ENCODE measurements at regions not wholly inside any gene's neighbourhood (a gene's known extent, or its start where the extent isn't known, plus 50 kb on each side); places are given as distances from the start of the nearest gene placed in this dataset.

GRCh38 chr6:156182356-156182755 is 594.8 kb upstream of the ARID1B start:
- Histone ChIP-seq H3K4me1 (ENCODE audit: control insufficient read depth, insufficient read depth, low read length, poor library complexity, severe bottlenecking) (no peaks in the 10 kb centered on the region), H3K9me3 (ENCODE audit: control insufficient read depth, low read length) (no peaks in the 10 kb centered on the region), H3K27ac (ENCODE audit: low read depth, low read length, severe bottlenecking) (no peak overlapping the region), H3K36me3 (ENCODE audit: control insufficient read depth, insufficient read depth, low read length) (no peaks in the 10 kb centered on the region), H3K4me3 (ENCODE audit: extremely low read depth, insufficient read depth, low read length, poor library complexity, severe bottlenecking) (no peak overlapping the region)
- 50% methylated on average over 1 of the region's 2 CpGs; no CpG with 5 or more reads in 1 of the 2 experiments for whole genome bisulfite sequencing, 2 experiments (ENCODE audit: insufficient coverage in 2 of 2)

- Histone ChIP-seq H3K4me1 (ENCODE audit: control insufficient read depth, insufficient read depth, low read length, poor library complexity, severe bottlenecking) (no peaks in the 10 kb centered on the region), H3K4me3 (ENCODE audit: extremely low read depth, insufficient read depth, low read length, poor library complexity, severe bottlenecking) (no peak overlapping the region), H3K27ac (ENCODE audit: low read depth, low read length, severe bottlenecking) (no peak overlapping the region), H3K9me3 (ENCODE audit: control insufficient read depth, low read length) (no peaks in the 10 kb centered on the region), H3K36me3 (ENCODE audit: control insufficient read depth, insufficient read depth, low read length) (no peaks in the 10 kb centered on the region)
- no CpG with 5 or more reads among the region's 6 CpGs for WGBS, 2 experiments (ENCODE audit: insufficient coverage in 2 of 2)
These were observed 595.7 kb upstream of the ARID1B start for GRCh38 chr6:156181506-156181905.

DNA sequence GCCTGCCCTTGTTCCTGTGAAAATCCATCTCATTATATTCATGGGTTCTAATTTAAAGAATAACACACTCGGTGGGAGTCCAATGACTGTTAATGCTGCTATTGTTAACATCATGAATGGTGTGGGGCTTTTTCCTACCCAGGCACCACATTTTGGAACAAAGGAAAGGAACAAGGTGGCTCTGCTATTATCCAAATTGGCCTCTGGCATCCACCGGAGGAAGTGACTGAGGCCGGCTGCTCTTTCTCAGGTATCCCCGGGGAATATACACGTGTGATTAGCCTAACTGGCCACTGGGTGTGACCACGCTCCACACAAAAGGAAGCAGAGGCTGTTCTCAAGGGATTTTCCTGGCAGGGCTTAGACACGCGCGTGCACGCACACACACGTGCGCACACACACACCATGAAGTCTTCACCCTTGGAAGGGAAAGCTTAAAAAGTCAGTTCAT is 601.2 kb upstream of the ARID1B start:
- Histone ChIP-seq H3K4me3 (ENCODE audit: extremely low read depth, insufficient read depth, low read length, poor library complexity, severe bottlenecking) (no peak overlapping the region), H3K4me1 (ENCODE audit: control insufficient read depth, insufficient read depth, low read length, poor library complexity, severe bottlenecking) (no peaks in the 10 kb centered on the region), H3K9me3 (ENCODE audit: control insufficient read depth, low read length) (no peaks in the 10 kb centered on the region), H3K36me3 (ENCODE audit: control insufficient read depth, insufficient read depth, low read length) (no peaks in the 10 kb centered on the region), H3K27ac (ENCODE audit: low read depth, low read length, severe bottlenecking) (no peak overlapping the region)
- WGBS, 2 experiments (ENCODE audit: insufficient coverage in 2 of 2) = 58 to 59% methylated on average over 11 of the region's 12 CpGs

GRCh38 chr6:156175433-156175832 is 601.7 kb upstream of the ARID1B start:
- no peaks in the 10 kb centered on the region for H3K9me3 ChIP-seq (ENCODE audit: control insufficient read depth, low read length)
- no peak overlapping the region for H3K27ac ChIP-seq (ENCODE audit: low read depth, low read length, severe bottlenecking)
- no peaks in the 10 kb centered on the region for H3K36me3 ChIP-seq (ENCODE audit: control insufficient read depth, insufficient read depth, low read length)
- WGBS, 2 experiments (ENCODE audit: insufficient coverage in 2 of 2) = 100% methylated on average over 1 of the region's 3 CpGs; no CpG with 5 or more reads in 1 of the 2 experiments
- no peaks in the 10 kb centered on the region for H3K4me1 ChIP-seq (ENCODE audit: control insufficient read depth, insufficient read depth, low read length, poor library complexity, severe bottlenecking)
- H3K4me3 ChIP-seq (ENCODE audit: extremely low read depth, insufficient read depth, low read length, poor library complexity, severe bottlenecking) = no peak overlapping the region

DNA sequence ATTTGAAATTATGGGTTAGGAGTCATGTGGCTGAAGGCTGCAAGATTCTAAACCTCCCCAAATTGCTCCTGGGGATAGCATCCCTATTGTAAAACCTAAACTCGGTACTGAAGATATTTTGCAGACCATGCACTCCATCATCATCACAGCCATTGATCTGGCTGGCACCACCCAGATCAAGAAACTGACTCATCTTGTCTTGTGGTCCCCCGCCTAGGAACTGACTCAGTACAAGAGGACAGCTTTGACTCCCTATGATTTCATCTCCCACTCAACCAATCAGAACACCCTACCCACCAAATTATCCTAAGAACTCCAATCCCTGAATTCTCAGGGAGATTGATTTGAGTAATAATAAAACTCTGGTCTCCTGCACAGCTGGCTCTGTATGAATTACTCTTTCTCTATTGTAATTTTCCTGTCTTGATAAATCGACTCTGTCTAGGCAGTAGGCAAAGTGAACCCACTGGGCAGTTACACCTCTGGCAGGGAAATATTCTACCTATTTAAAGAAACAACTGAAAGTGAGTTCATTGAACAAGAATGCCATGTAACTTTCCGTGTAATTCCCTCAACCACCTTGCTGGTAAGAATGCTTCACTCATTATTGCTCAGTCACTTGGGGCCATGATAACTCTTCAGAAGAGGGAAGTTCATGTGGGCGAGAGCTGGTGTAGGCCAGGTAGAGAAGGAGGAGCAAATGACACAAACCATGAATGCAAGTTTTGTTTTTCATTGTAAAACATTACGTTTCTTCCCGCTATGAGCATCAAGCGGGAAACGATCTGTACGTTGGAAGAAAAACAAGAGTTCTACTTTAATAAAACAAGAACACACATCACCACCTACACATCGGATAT is 602.9 kb upstream of the ARID1B start:
- no peaks in the 10 kb centered on the region for H3K4me1 ChIP-seq (ENCODE audit: control insufficient read depth, insufficient read depth, low read length, poor library complexity, severe bottlenecking)
- H3K27ac ChIP-seq (ENCODE audit: low read depth, low read length, severe bottlenecking) = no peak overlapping the region
- no peaks in the 10 kb centered on the region for H3K9me3 ChIP-seq (ENCODE audit: control insufficient read depth, low read length)
- WGBS, 2 experiments (ENCODE audit: insufficient coverage in 2 of 2) = 79 to 92% methylated on average over 8 of the region's 11 CpGs
- no peaks in the 10 kb centered on the region for H3K36me3 ChIP-seq (ENCODE audit: control insufficient read depth, insufficient read depth, low read length)
- no peak overlapping the region for H3K4me3 ChIP-seq (ENCODE audit: extremely low read depth, insufficient read depth, low read length, poor library complexity, severe bottlenecking)

GRCh38 chr6:156169371-156169770 is 607.8 kb upstream of the ARID1B start:
- Histone ChIP-seq H3K9me3 (ENCODE audit: control insufficient read depth, low read length) (no peaks in the 10 kb centered on the region), H3K4me3 (ENCODE audit: extremely low read depth, insufficient read depth, low read length, poor library complexity, severe bottlenecking) (no peak overlapping the region), H3K36me3 (ENCODE audit: control insufficient read depth, insufficient read depth, low read length) (no peaks in the 10 kb centered on the region), H3K4me1 (ENCODE audit: control insufficient read depth, insufficient read depth, low read length, poor library complexity, severe bottlenecking) (no peaks in the 10 kb centered on the region), H3K27ac (ENCODE audit: low read depth, low read length, severe bottlenecking) (no peak overlapping the region)
- WGBS, 2 experiments (ENCODE audit: insufficient coverage in 2 of 2) = no CpG with 5 or more reads among the region's 1 CpG

DNA sequence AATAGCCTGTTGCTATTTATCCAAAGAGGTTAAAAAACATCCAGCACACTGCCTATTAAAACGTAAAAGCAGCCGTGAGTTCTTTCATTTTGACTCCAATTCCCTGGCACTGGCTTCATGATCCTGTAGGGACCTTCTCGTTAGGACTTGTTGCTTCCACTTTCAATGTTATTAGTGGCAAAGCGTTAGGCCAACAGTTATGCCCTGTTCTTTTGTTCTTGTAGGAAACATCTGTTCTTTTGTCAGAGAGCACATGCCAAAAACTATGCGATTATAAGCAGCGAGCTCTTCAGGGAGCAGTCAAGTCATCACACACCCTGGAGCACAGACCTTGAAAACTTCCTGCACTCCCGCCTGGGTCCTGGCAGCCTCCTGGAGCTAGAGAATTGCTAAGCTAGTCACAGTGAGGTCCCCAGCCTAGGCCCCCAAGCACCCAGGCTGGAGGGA is 609.5 kb upstream of the ARID1B start:
- Histone ChIP-seq H3K9me3 (ENCODE audit: control insufficient read depth, low read length) (no peaks in the 10 kb centered on the region), H3K36me3 (ENCODE audit: control insufficient read depth, insufficient read depth, low read length) (no peaks in the 10 kb centered on the region), H3K4me1 (ENCODE audit: control insufficient read depth, insufficient read depth, low read length, poor library complexity, severe bottlenecking) (no peaks in the 10 kb centered on the region), H3K4me3 (ENCODE audit: extremely low read depth, insufficient read depth, low read length, poor library complexity, severe bottlenecking) (no peak overlapping the region), H3K27ac (ENCODE audit: low read depth, low read length, severe bottlenecking) (no peak overlapping the region)
- 83 to 84% methylated on average over 7 of the region's 7 CpGs for WGBS, 2 experiments (ENCODE audit: insufficient coverage in 2 of 2)

GRCh38 chr6:156167016-156167624 is 610.1 kb upstream of the ARID1B start:
- no peak overlapping the region for H3K27ac ChIP-seq (ENCODE audit: low read depth, low read length, severe bottlenecking)
- no peaks in the 10 kb centered on the region for H3K4me1 ChIP-seq (ENCODE audit: control insufficient read depth, insufficient read depth, low read length, poor library complexity, severe bottlenecking)
- no peaks in the 10 kb centered on the region for H3K36me3 ChIP-seq (ENCODE audit: control insufficient read depth, insufficient read depth, low read length)
- no peak overlapping the region for H3K4me3 ChIP-seq (ENCODE audit: extremely low read depth, insufficient read depth, low read length, poor library complexity, severe bottlenecking)
- H3K9me3 ChIP-seq (ENCODE audit: control insufficient read depth, low read length) = no peaks in the 10 kb centered on the region
- WGBS, 2 experiments (ENCODE audit: insufficient coverage in 2 of 2) = 90 to 92% methylated on average over 4 to 6 of the region's 7 CpGs

GRCh38 chr6:156166093-156166492 is 611.1 kb upstream of the ARID1B start:
- Histone ChIP-seq H3K27ac (ENCODE audit: low read depth, low read length, severe bottlenecking) (no peak overlapping the region), H3K36me3 (ENCODE audit: control insufficient read depth, insufficient read depth, low read length) (no peaks in the 10 kb centered on the region), H3K9me3 (ENCODE audit: control insufficient read depth, low read length) (no peaks in the 10 kb centered on the region), H3K4me3 (ENCODE audit: extremely low read depth, insufficient read depth, low read length, poor library complexity, severe bottlenecking) (no peak overlapping the region), H3K4me1 (ENCODE audit: control insufficient read depth, insufficient read depth, low read length, poor library complexity, severe bottlenecking) (no peaks in the 10 kb centered on the region)
- WGBS, 2 experiments (ENCODE audit: insufficient coverage in 2 of 2) = 85 to 97% methylated on average over 2 to 3 of the region's 4 CpGs

DNA sequence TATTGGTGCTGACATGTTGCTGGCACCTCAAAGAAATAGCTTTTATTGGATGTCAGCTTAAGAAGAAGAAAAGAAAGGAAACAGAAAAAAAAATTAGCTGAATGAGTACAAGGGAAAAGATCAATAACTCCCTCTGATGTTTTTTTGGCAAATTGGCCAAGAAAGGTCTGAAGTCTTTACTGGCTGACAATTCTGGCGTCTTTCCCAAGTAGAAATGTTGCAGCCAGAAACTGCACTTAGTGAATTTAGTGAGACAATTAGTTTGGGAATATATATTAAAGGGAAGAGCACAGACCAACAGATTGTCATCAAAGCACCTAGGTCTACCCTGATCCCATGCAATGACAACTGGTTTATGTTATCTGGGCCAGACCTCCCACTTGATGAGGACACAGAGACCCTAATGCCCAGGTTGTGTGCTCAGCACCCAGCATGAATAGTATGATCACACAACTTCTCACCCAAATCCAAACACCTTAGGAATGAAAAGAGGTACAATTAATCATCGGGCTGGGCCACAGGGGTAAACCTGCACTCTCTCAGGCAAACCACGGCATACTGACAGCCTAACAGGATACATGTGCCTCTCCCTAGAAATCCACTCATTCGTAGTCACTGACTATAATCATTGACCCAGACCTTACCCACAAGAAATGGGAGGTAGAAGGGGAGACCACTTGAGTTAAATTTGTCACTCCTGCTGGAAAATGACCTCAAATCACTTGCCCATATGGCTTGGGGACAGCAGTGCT is 612.3 kb upstream of the ARID1B start:
- no peaks in the 10 kb centered on the region for H3K4me1 ChIP-seq (ENCODE audit: control insufficient read depth, insufficient read depth, low read length, poor library complexity, severe bottlenecking)

More for the DNA sequence above, 612.3 kb upstream of the ARID1B start:
- Histone ChIP-seq H3K36me3 (ENCODE audit: control insufficient read depth, insufficient read depth, low read length) (no peaks in the 10 kb centered on the region), H3K27ac (ENCODE audit: low read depth, low read length, severe bottlenecking) (no peak overlapping the region), H3K9me3 (ENCODE audit: control insufficient read depth, low read length) (no peaks in the 10 kb centered on the region), H3K4me3 (ENCODE audit: extremely low read depth, insufficient read depth, low read length, poor library complexity, severe bottlenecking) (no peak overlapping the region)
- WGBS, 2 experiments (ENCODE audit: insufficient coverage in 2 of 2) = 96 to 100% methylated on average over 1 to 3 of the region's 4 CpGs

Measured in mesodermal cell (in vitro differentiated cells).